HUES6 (cell line): ENCODE measurements at regions not wholly inside any gene's neighbourhood (a gene's known extent, or its start where the extent isn't known, plus 50 kb on each side); places are given as distances from the start of the nearest gene placed in this dataset.

Experiments
- H3K27ac ChIP-seq: 2 replicates; pipeline ENCODE4 v1.7.0; 2013; ENCODE audit warnings: low read depth, mild to moderate bottlenecking, low read length, inconsistent platforms
- H3K27me3 ChIP-seq: 2 replicates; pipeline ENCODE4 v1.6.1; 2013; ENCODE audit warnings: low read length; ENCODE audit not compliant: control insufficient read depth, insufficient read depth
- H3K36me3 ChIP-seq: 2 replicates; pipeline ENCODE4 v1.6.1; 2013; ENCODE audit warnings: low read length; ENCODE audit not compliant: control insufficient read depth, insufficient read depth
- H3K4me1 ChIP-seq: 2 replicates; pipeline ENCODE4 v1.6.1; 2013; ENCODE audit warnings: low read length; ENCODE audit not compliant: control insufficient read depth, insufficient read depth
- H3K4me3 ChIP-seq: 2 replicates; pipeline ENCODE4 v1.5.1; 2013; ENCODE audit warnings: low read depth, low read length
- H3K9ac ChIP-seq: one replicate; pipeline ENCODE4 v1.6.1; 2013; ENCODE audit warnings: mild to moderate bottlenecking, low read length
- H3K9me3 ChIP-seq: 2 replicates; pipeline ENCODE4 v1.6.1; 2013; ENCODE audit warnings: low read depth, low read length; ENCODE audit not compliant: control insufficient read depth, insufficient read depth

GRCh38 chr16:5502944-5503343 is 405.3 kb upstream of the EEF2KMT start:
- no peaks in the 10 kb centered on the region for H3K36me3 ChIP-seq
- peaks cover 7% of the 10 kb centered on the region; the same call in 1 of the 2 replicates for H3K4me1 ChIP-seq
- no peak overlapping the region for H3K4me3 ChIP-seq
- peaks cover 3% of the 10 kb centered on the region; the same call in 1 of the 2 replicates for H3K9me3 ChIP-seq
- H3K27me3 ChIP-seq, result peaks cover 6% of the 10 kb centered on the region
- no peak overlapping the region for H3K9ac ChIP-seq
- no peak overlapping the region for H3K27ac ChIP-seq

GRCh38 chr16:5502467-5502869 is 404.9 kb upstream of the EEF2KMT start:
- Histone ChIP-seq H3K27me3 (peaks cover 6% of the 10 kb centered on the region), H3K9me3 (peaks cover 3% of the 10 kb centered on the region; the same call in 1 of the 2 replicates), H3K36me3 (no peaks in the 10 kb centered on the region), H3K4me3 (no peak overlapping the region), H3K4me1 (peaks cover 7% of the 10 kb centered on the region; the same call in 1 of the 2 replicates), H3K27ac (no peak overlapping the region), H3K9ac (no peak overlapping the region)

GRCh38 chr16:5500526-5500925 is 402.9 kb upstream of the EEF2KMT start:
- Histone ChIP-seq H3K4me1 (peaks cover 7% of the 10 kb centered on the region; the same call in 1 of the 2 replicates), H3K36me3 (no peaks in the 10 kb centered on the region), H3K4me3 (no peak overlapping the region), H3K9me3 (peaks cover 3% of the 10 kb centered on the region; the same call in 1 of the 2 replicates), H3K27ac (no peak overlapping the region), H3K9ac (no peak overlapping the region), H3K27me3 (no peaks in the 10 kb centered on the region)

- Histone ChIP-seq H3K9me3 (peaks cover 3% of the 10 kb centered on the region; the same call in 1 of the 2 replicates), H3K9ac (no peak overlapping the region), H3K27ac (no peak overlapping the region), H3K4me3 (no peak overlapping the region), H3K27me3 (no peaks in the 10 kb centered on the region), H3K4me1 (no peaks in the 10 kb centered on the region), H3K36me3 (no peaks in the 10 kb centered on the region)
Measured at GRCh38 chr16:5498562-5498961, 401.0 kb upstream of the EEF2KMT start.

- Histone ChIP-seq H3K27me3 (no peaks in the 10 kb centered on the region), H3K9ac (no peak overlapping the region), H3K9me3 (peaks cover 3% of the 10 kb centered on the region; the same call in 1 of the 2 replicates), H3K4me3 (no peak overlapping the region), H3K4me1 (no peaks in the 10 kb centered on the region), H3K27ac (no peak overlapping the region), H3K36me3 (no peaks in the 10 kb centered on the region)
Measured at GRCh38 chr16:5496013-5496412, 398.4 kb upstream of the EEF2KMT start.

- no peaks in the 10 kb centered on the region for H3K27me3 ChIP-seq
- no peak overlapping the region for H3K27ac ChIP-seq
- no peaks in the 10 kb centered on the region for H3K9me3 ChIP-seq
- 0 out of 2 replicates have a peak, but pooled peaks cover 2% of the 10 kb centered on the region for H3K4me1 ChIP-seq
- no peaks in the 10 kb centered on the region for H3K36me3 ChIP-seq
- no peak overlapping the region for H3K9ac ChIP-seq
- no peak overlapping the region for H3K4me3 ChIP-seq
Measured at GRCh38 chr16:5490499-5490898, 392.9 kb upstream of the EEF2KMT start.

- Histone ChIP-seq H3K36me3 (no peaks in the 10 kb centered on the region), H3K4me3 (no peak overlapping the region), H3K27me3 (no peaks in the 10 kb centered on the region), H3K9me3 (no peaks in the 10 kb centered on the region), H3K27ac (no peak overlapping the region), H3K4me1 (0 out of 2 replicates have a peak, but pooled peaks cover 2% of the 10 kb centered on the region), H3K9ac (no peak overlapping the region)
Measured at GRCh38 chr16:5488581-5488980, 391.0 kb upstream of the EEF2KMT start.

- H3K4me3 ChIP-seq, result no peak overlapping the region
- no peak overlapping the region for H3K27ac ChIP-seq
- H3K9me3 ChIP-seq, result no peaks in the 10 kb centered on the region
- H3K27me3 ChIP-seq, result no peaks in the 10 kb centered on the region
- H3K36me3 ChIP-seq, result no peaks in the 10 kb centered on the region
- 0 out of 2 replicates have a peak, but pooled peaks cover 2% of the 10 kb centered on the region for H3K4me1 ChIP-seq
- H3K9ac ChIP-seq, result no peak overlapping the region
Measured at GRCh38 chr16:5487728-5488127, 390.1 kb upstream of the EEF2KMT start.

GRCh38 chr16:5482256-5482655 is 384.7 kb upstream of the EEF2KMT start:
- no peaks in the 10 kb centered on the region for H3K36me3 ChIP-seq
- H3K4me1 ChIP-seq, result peaks cover 18% of the 10 kb centered on the region
- H3K9me3 ChIP-seq, result no peaks in the 10 kb centered on the region
- no peaks in the 10 kb centered on the region for H3K27me3 ChIP-seq
- H3K4me3 ChIP-seq, result no peak overlapping the region
- no peak overlapping the region for H3K27ac ChIP-seq
- H3K9ac ChIP-seq, result no peak overlapping the region

- Histone ChIP-seq H3K27me3 (no peaks in the 10 kb centered on the region), H3K9me3 (no peaks in the 10 kb centered on the region), H3K36me3 (no peaks in the 10 kb centered on the region)
Measured at GRCh38 chr16:5480431-5481195, 383.0 kb upstream of the EEF2KMT start.

GRCh38 chr16:5479926-5480325 is 382.3 kb upstream of the EEF2KMT start:
- Histone ChIP-seq H3K9me3 (no peaks in the 10 kb centered on the region), H3K4me3 (no peak overlapping the region), H3K9ac (no peak overlapping the region), H3K4me1 (peaks cover 18% of the 10 kb centered on the region), H3K27ac (no peak overlapping the region), H3K27me3 (no peaks in the 10 kb centered on the region), H3K36me3 (no peaks in the 10 kb centered on the region)

More at GRCh38 chr16:5480431-5481195, 383.0 kb upstream of the EEF2KMT start:
- Histone ChIP-seq H3K27ac (no peak overlapping the region), H3K9ac (no peak overlapping the region), H3K4me1 (peaks cover 18% of the 10 kb centered on the region), H3K4me3 (no peak overlapping the region)
